HepG2 (cell line): ENCODE measurements at regions not wholly inside any gene's neighbourhood (a gene's known extent, or its start where the extent isn't known, plus 50 kb on each side); places are given as distances from the start of the nearest gene placed in this dataset.

Experiments used
- CHCHD3 ChIP-seq: sonication (generic); formaldehyde crosslinking; IDR thresholded peaks from 2 replicates; pipeline ENCODE4 v1.8.0; 2022; ENCODE audit warnings: mild to moderate bottlenecking, missing genetic modification reagents, moderate library complexity
- HBP1 ChIP-seq: IDR thresholded peaks from 2 replicates; pipeline ENCODE4 v1.6.1; 2016; ENCODE audit warnings: low read depth, control low read depth
- PAX8 ChIP-seq: sonication (generic); formaldehyde crosslinking; IDR thresholded peaks from 2 replicates; pipeline ENCODE4 v1.8.0; 2022; ENCODE audit warnings: mild to moderate bottlenecking, missing genetic modification reagents, borderline replicate concordance
- ZBTB40 ChIP-seq, 2 experiments: fragments of 450-650 bp in 1 of 2; sonication (generic) in 1 of 2; formaldehyde crosslinking in 1 of 2; IDR thresholded peaks; 2 replicates each; pipeline versions ENCODE4 v1.6.1 to v1.8.0; 2016 to 2022; ENCODE audit warnings: antibody characterized with exemption in 1 of 2, mild to moderate bottlenecking in 1 of 2, missing genetic modification reagents in 1 of 2
- ZNF569 ChIP-seq: sonication (generic); formaldehyde crosslinking; IDR thresholded peaks from 2 replicates; pipeline ENCODE4 v1.5.0; 2020; ENCODE audit warnings: mild to moderate bottlenecking, missing genetic modification reagents, moderate library complexity, borderline replicate concordance

GRCh38 chr11:26073646-26074045 is 258.3 kb upstream of the ANO3 start (continued):
- TF ChIP-seq ZNF569 (CRISPR knock-in tag) (no peak), CHCHD3 (no peak), HBP1 (CRISPR knock-in tag) (no peak), ZBTB40 (IDR thresholded peaks at IDR 0.05) (no peak), ZBTB40 (CRISPR knock-in tag; IDR thresholded peaks at IDR 0.05) (no peak), PAX8 (CRISPR knock-in tag) (no peak)
- TF ChIP-seq, all 625 proteins: peak for 0
